GM20000 (cell line): ENCODE measurements at regions not wholly inside any gene's neighbourhood (a gene's known extent, or its start where the extent isn't known, plus 50 kb on each side); places are given as distances from the start of the nearest gene placed in this dataset.

ENCODE experiments used
- DNase-seq: peaks from one replicate; pipeline ENCODE4 v3.0.0; 2012; ENCODE audit warnings: low spot score
- TF ChIP-seq, protein P1 (sequence below): IDR thresholded peaks from 2 replicates; pipeline ENCODE4 v1.5.1; 2012; ENCODE audit warnings: mild to moderate bottlenecking, control low read depth; ENCODE audit errors: extremely low read depth, missing control alignments

DNA sequence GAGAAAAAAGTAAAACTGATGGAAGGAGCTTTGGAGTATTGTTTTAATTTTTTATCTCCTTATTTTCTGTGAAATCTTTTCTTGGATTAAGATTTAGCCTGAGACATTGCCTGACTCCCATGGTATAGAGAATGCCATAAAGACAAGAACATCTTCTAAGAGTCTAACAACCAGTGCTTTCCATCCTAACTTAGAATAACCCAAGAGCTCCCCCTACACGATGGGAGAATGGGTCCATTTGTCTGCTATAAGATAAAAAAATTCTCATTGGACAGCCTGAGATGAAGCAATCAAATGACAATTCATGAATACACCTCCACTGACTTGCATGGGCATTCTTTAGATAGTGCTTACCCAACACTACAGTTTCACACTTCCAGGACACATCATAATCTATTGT, 478.1 kb downstream of the TTLL7 start:
- DNase-seq: no peak
- TF ChIP-seq, protein P1, sequence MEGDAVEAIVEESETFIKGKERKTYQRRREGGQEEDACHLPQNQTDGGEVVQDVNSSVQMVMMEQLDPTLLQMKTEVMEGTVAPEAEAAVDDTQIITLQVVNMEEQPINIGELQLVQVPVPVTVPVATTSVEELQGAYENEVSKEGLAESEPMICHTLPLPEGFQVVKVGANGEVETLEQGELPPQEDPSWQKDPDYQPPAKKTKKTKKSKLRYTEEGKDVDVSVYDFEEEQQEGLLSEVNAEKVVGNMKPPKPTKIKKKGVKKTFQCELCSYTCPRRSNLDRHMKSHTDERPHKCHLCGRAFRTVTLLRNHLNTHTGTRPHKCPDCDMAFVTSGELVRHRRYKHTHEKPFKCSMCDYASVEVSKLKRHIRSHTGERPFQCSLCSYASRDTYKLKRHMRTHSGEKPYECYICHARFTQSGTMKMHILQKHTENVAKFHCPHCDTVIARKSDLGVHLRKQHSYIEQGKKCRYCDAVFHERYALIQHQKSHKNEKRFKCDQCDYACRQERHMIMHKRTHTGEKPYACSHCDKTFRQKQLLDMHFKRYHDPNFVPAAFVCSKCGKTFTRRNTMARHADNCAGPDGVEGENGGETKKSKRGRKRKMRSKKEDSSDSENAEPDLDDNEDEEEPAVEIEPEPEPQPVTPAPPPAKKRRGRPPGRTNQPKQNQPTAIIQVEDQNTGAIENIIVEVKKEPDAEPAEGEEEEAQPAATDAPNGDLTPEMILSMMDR: no peak

DNA sequence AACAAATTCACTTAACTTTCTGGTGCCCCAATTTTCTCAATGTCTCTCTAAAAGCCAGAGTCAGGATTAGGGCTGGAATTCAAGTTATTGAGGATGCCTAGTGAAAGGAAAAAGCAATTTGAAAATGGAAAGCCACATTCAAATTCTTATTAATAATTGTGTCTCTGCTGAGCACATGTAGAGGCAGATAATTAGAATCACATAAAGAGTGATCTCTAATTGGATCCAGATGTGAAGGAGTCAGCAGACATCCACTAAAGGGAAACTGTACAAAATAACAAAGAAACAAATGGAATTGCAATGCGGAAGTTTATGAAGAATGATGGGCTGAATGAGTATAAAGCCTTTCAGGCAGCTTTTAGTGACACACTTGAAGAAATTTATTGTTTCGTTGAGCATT, 482.6 kb downstream of the TTLL7 start:
- DNase-seq: no peak
- TF ChIP-seq, protein P1: no peak

DNA sequence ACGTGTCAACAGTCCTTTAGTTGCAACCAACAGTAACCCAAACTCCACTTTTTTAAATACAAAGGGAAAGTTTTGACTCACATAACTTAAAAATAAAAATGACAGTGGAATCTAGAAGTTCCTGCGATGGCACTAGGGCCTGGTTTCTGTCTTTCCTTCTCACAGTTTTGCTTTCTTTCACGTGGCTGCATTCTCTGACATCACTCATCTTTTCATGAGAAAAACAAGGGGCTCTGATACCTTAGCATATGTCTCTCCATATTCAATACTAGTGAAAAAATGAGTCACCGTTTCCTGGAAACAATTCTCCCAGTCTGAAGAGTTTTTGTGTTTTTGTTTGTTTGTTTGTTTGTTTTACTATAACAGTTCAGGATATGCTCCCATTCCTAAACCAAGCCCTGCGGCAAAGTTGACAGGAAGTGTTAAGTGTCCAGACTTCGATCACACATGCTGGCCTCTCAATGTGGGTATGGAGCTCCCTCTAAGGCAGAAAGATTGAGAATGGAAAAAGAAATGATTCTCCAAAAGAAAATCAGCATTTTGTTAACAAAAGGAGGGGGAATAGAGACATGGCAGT, 483.3 kb downstream of the TTLL7 start:
- no peak for DNase-seq
- TF ChIP-seq, protein P1: no peak

DNA sequence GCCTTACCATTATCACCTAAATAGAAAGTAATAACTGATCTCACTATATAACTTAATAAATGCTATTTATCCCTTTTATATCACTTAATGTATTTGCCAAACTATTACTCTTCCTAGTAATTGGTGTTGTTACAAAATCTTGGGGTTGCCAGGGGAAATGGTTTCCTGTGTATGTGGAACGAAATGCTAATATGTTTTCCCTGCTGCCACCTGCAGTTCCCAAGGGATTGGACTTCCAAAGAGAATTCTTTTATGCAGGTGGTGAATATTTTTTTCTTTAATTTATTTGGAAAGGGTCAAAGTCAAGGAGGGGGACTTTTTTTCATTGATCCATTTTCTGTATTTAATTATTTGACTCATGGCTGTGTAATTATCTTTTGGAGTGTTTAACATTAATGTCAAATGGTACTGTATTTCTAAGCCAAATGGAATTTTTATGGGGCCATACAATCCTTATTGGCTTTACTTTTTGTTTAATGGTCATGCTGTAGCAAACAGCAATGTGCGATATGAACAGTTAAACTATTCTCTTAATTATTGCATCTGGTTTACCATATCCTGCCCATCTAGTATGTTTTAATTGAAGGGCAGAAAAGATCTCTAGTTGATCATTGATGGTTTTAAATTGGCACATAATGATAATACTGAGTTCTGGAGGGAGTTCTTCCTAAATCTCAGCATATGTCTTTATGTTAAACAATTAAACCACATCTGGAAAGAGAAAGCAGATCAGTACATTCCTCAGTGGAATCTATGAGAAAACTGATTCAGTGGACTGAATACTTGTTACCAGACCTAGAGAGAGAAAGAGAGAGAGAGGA, 486.3 kb downstream of the TTLL7 start:
- TF ChIP-seq, protein P1: no peak
- no peak for DNase-seq

DNA sequence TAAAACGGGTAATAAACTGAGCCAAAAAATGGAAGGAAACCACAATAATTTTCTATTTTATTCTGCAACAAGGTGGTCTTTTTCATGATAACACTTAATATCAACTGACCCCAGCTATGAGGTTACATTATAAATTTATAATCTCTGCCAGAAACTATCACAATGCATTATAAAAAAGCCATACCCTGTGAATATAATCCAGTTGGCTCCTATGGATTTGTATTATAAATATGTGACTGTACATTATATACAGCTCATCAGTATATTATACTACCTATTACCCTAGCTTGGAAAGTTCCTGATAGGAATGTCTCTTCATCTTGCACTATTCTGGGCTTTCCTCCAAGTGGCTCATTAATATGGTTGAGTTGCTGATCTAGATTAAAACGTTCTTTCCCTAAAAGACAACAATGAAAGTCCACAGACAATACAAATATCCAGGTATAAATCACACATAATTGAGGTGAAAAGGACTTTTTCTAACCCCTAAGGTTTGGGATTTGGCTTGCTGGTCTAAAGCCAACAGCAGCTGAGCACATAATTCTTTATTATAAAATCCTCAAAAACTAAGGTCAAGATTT, 487.7 kb downstream of the TTLL7 start:
- no peak for DNase-seq
- TF ChIP-seq, protein P1: no peak

DNA sequence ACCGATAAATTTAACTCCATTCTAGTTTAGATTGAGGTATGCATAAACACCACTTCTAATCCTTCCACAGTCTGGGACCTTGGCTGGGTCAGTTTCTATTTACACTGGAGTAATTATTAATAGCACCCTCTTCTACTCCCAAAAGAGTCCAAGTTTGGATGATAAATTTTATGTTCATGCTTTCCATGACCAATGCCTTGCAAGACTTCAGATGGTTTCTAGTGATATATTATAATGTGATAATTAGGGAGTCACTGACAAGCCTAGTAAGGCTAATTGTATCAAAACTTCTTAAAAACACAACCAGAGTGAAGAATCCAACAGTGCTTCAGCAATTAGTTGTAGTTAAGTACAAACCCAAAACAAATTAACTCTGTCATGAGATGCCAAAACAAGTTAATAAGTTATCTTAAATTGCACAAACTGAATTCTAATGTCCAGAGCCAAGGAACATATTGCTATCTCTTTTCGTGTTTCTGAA, 489.6 kb downstream of the TTLL7 start:
- no peak for DNase-seq
- TF ChIP-seq, protein P1: no peak
